ENCODE measurements at regions not wholly inside any gene's neighbourhood (a gene's known extent, or its start where the extent isn't known, plus 50 kb on each side); places are given as distances from the start of the nearest gene placed in this dataset.

DNA sequence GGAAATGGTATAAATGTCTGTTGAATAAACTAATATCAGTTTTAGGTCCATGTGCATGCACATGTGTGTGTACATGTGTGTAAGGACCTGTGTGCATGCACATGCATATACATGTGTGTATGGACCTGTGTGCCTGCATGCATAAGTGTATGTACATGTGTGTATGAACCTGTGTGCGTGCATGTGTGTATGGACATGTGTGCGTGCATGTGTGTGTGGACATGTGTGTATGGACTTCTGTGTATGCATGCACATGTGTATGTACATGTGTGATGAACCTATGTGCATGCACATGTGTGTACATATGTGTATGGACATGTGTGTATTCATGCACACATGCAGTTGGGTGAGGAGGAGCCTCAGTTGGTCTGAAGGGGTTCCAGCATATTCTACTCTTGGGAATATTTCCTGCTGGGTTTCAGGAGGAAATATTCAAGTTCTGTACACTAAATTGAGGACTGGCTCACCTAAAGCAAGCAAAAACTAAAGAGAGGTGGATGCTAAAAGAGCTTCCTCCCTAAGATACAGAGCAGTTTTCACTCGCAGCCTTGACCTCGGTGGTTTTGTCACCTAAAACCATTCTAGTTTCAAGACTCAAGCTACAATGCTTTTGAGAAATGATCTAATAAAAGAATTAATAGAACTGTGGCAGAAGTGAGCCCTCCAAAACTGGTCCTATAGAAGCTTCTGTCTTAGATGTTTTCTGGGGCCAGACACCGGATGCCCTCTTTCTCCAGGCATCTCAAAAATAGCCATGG lies 742.8 kb downstream of the MAFB start (continued):
- TF ChIP-seq ZNF514 (tag by site-specific recombination; IDR thresholded peaks at IDR 0.05), result no peak
- no peak for TF ChIP-seq ZNF19 (tag by site-specific recombination; IDR thresholded peaks at IDR 0.05; ENCODE audit: low read depth)
- TF ChIP-seq, protein P1, sequence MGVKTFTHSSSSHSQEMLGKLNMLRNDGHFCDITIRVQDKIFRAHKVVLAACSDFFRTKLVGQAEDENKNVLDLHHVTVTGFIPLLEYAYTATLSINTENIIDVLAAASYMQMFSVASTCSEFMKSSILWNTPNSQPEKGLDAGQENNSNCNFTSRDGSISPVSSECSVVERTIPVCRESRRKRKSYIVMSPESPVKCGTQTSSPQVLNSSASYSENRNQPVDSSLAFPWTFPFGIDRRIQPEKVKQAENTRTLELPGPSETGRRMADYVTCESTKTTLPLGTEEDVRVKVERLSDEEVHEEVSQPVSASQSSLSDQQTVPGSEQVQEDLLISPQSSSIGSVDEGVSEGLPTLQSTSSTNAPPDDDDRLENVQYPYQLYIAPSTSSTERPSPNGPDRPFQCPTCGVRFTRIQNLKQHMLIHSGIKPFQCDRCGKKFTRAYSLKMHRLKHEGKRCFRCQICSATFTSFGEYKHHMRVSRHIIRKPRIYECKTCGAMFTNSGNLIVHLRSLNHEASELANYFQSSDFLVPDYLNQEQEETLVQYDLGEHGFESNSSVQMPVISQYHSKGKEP (tag by site-specific recombination; IDR thresholded peaks at IDR 0.05), result no peak
- TF ChIP-seq IKZF3 (tag by site-specific recombination; IDR thresholded peaks at IDR 0.05), result no peak
- TF ChIP-seq ZNF558 (tag by site-specific recombination; IDR thresholded peaks at IDR 0.05), result no peak
- TF ChIP-seq ZNF202 (tag by site-specific recombination; IDR thresholded peaks at IDR 0.05; ENCODE audit: borderline replicate concordance), result no peak
- no peak for TF ChIP-seq ZNF837 (tag by site-specific recombination; IDR thresholded peaks at IDR 0.05)

DNA sequence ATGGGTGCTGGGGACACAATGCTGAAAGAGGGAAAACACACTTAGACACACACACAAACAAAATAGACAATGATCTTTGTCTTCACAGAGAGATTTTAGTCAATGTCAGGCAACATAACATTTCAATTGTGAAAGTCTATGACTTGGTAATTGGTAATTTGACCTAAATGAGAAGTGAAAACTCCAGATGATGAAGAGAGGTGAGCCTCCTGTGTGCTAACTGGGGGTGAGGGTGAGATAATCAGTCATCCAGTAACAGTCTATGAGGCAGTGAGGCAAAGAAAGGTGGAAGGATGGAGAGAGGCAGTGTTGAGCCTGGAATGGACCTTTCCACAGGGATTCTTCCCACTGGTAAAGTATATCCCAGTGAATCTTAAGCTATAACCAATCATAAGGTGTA lies 744.2 kb downstream of the MAFB start:
- H3K4me1 ChIP-seq (ENCODE audit: control insufficient read depth, insufficient read depth, low read length), result no peaks in the 10 kb centered on the region
- no peak overlapping the region for H3K4me3 ChIP-seq (ENCODE audit: low read depth, low read length)
- POLR2A ChIA-PET, result no interaction called here
- H3K36me3 ChIP-seq (ENCODE audit: control insufficient read depth in 2 of 2, insufficient read depth in 1 of 2, low read length in 2 of 2), result no peaks in the 10 kb centered on the region
- no peak overlapping the region for H3K27ac ChIP-seq (ENCODE audit: extremely low read depth, low read depth, low read length)
- CTCF ChIA-PET, result no interaction called here
- TF ChIP-seq BCL11B (tag by site-specific recombination; IDR thresholded peaks at IDR 0.05; ENCODE audit: low read depth), result no peak
- no peak for TF ChIP-seq ZNF677 (tag by site-specific recombination; IDR thresholded peaks at IDR 0.05)
- no peak for TF ChIP-seq ZFP41 (tag by site-specific recombination; IDR thresholded peaks at IDR 0.05; ENCODE audit: borderline replicate concordance)
- TF ChIP-seq GLIS1 (tag by site-specific recombination; IDR thresholded peaks at IDR 0.05), result no peak
- no peak for TF ChIP-seq ZNF354C (tag by site-specific recombination; IDR thresholded peaks at IDR 0.05; ENCODE audit: borderline replicate concordance, low read depth)
- no peaks in the 10 kb centered on the region for H3K9me3 ChIP-seq (ENCODE audit: control insufficient read depth, insufficient read depth, low read depth, low read length)

DNA sequence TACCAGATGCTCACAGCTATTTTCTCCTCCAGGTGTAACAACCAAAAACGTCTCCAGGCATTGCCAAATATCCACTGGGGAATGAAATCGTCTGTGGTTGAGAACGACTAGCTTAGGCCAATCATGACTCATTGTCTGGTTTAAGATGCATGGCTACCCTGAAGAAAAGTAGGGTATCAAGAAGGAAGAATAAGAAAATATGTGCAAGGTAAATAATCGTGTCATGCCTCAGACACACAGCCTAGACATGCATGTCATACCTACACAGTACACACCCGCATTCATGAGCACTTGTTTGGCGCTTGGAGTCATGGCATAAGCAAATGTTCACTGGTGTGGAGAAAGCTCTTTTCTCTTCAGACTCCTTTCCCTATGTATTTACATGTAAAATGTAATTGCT lies 745.7 kb downstream of the MAFB start:
- Histone ChIP-seq H3K9me3 (ENCODE audit: control insufficient read depth, insufficient read depth, low read depth, low read length) (no peaks in the 10 kb centered on the region), H3K4me1 (ENCODE audit: control insufficient read depth, insufficient read depth, low read length) (no peaks in the 10 kb centered on the region), H3K27ac (ENCODE audit: extremely low read depth, low read depth, low read length) (no peak overlapping the region), H3K4me3 (ENCODE audit: low read depth, low read length) (no peak overlapping the region), H3K36me3 (ENCODE audit: control insufficient read depth in 2 of 2, insufficient read depth in 1 of 2, low read length in 2 of 2) (no peaks in the 10 kb centered on the region)
- CTCF ChIA-PET, result no interaction called here
- POLR2A ChIA-PET, result no interaction called here
- TF ChIP-seq KLF10 (tag by site-specific recombination; IDR thresholded peaks at IDR 0.05) (no peak), ZNF707 (tag by site-specific recombination; IDR thresholded peaks at IDR 0.05) (no peak), ZNF626 (tag by site-specific recombination; IDR thresholded peaks at IDR 0.05) (no peak), BCL11A (tag by site-specific recombination; IDR thresholded peaks at IDR 0.05; ENCODE audit: low read depth) (no peak), ZNF292 (tag by site-specific recombination; IDR thresholded peaks at IDR 0.05; ENCODE audit: borderline replicate concordance, low read depth) (no peak), ZSCAN30 (tag by site-specific recombination; IDR thresholded peaks at IDR 0.05) (no peak), KLF1 (tag by site-specific recombination; IDR thresholded peaks at IDR 0.05) (no peak), OSR2 (tag by site-specific recombination; IDR thresholded peaks at IDR 0.05) (no peak), ZNF561 (tag by site-specific recombination; IDR thresholded peaks at IDR 0.05; ENCODE audit: borderline replicate concordance) (no peak), ZNF169 (tag by site-specific recombination; IDR thresholded peaks at IDR 0.05) (no peak), ZNF768 (tag by site-specific recombination; IDR thresholded peaks at IDR 0.05) (no peak), GLIS1 (tag by site-specific recombination; IDR thresholded peaks at IDR 0.05) (no peak), ZBTB17 (tag by site-specific recombination; IDR thresholded peaks at IDR 0.05) (no peak), FEZF1 (tag by site-specific recombination; IDR thresholded peaks at IDR 0.05) (no peak)
- TF ChIP-seq, protein P2, sequence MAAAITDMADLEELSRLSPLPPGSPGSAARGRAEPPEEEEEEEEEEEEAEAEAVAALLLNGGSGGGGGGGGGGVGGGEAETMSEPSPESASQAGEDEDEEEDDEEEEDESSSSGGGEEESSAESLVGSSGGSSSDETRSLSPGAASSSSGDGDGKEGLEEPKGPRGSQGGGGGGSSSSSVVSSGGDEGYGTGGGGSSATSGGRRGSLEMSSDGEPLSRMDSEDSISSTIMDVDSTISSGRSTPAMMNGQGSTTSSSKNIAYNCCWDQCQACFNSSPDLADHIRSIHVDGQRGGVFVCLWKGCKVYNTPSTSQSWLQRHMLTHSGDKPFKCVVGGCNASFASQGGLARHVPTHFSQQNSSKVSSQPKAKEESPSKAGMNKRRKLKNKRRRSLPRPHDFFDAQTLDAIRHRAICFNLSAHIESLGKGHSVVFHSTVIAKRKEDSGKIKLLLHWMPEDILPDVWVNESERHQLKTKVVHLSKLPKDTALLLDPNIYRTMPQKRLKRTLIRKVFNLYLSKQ (tag by site-specific recombination; IDR thresholded peaks at IDR 0.05; ENCODE audit: borderline replicate concordance), result no peak
- TF ChIP-seq, protein P3, sequence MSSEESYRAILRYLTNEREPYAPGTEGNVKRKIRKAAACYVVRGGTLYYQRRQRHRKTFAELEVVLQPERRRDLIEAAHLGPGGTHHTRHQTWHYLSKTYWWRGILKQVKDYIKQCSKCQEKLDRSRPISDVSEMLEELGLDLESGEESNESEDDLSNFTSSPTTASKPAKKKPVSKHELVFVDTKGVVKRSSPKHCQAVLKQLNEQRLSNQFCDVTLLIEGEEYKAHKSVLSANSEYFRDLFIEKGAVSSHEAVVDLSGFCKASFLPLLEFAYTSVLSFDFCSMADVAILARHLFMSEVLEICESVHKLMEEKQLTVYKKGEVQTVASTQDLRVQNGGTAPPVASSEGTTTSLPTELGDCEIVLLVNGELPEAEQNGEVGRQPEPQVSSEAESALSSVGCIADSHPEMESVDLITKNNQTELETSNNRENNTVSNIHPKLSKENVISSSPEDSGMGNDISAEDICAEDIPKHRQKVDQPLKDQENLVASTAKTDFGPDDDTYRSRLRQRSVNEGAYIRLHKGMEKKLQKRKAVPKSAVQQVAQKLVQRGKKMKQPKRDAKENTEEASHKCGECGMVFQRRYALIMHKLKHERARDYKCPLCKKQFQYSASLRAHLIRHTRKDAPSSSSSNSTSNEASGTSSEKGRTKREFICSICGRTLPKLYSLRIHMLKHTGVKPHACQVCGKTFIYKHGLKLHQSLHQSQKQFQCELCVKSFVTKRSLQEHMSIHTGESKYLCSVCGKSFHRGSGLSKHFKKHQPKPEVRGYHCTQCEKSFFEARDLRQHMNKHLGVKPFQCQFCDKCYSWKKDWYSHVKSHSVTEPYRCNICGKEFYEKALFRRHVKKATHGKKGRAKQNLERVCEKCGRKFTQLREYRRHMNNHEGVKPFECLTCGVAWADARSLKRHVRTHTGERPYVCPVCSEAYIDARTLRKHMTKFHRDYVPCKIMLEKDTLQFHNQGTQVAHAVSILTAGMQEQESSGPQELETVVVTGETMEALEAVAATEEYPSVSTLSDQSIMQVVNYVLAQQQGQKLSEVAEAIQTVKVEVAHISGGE (tag by site-specific recombination; conservative IDR thresholded peaks at IDR 0.05; ENCODE audit: low read depth), result no peak
- TF ChIP-seq, protein P4, sequence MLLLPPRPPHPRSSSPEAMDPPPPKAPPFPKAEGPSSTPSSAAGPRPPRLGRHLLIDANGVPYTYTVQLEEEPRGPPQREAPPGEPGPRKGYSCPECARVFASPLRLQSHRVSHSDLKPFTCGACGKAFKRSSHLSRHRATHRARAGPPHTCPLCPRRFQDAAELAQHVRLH (tag by site-specific recombination; IDR thresholded peaks at IDR 0.05), result no peak

Data from HEK293 (cell line).